GM12873 (cell line): ENCODE measurements at regions not wholly inside any gene's neighbourhood (a gene's known extent, or its start where the extent isn't known, plus 50 kb on each side); places are given as distances from the start of the nearest gene placed in this dataset.

Experiments used
- CTCF ChIP-seq: IDR thresholded peaks from 2 replicates; pipeline ENCODE4 v1.5.1; 2012; ENCODE audit warnings: low read depth, mild to moderate bottlenecking, moderate library complexity, low read length, control low read depth; ENCODE audit not compliant: insufficient read depth; ENCODE audit errors: missing control alignments

- no peak for TF ChIP-seq CTCF
Observed at GRCh38 chr3:161744366-161744765, 247.8 kb downstream of the OTOL1 start.

GRCh38 chr3:161745741-161746140, 249.1 kb downstream of the OTOL1 start:
- TF ChIP-seq CTCF: no peak

GRCh38 chr3:161748049-161748448, 251.4 kb downstream of the OTOL1 start:
- no peak for TF ChIP-seq CTCF

- TF ChIP-seq CTCF: no peak
Observed at GRCh38 chr3:161754420-161755053, 257.9 kb downstream of the OTOL1 start.

- TF ChIP-seq CTCF: no peak
Observed at GRCh38 chr3:161759444-161759843, 262.8 kb downstream of the OTOL1 start.

- TF ChIP-seq CTCF: no peak
Observed at GRCh38 chr3:161766331-161766730, 269.7 kb downstream of the OTOL1 start.

GRCh38 chr3:161770484-161771386, 274.1 kb downstream of the OTOL1 start:
- TF ChIP-seq CTCF: no peak
